Stimulated activated naive CD8-positive, alpha-beta T cell treated with anti-CD3 and anti-CD28 coated beads, Interleukin-15, Interleukin-2, amounts not matched to agents 100 ng/mL and 50 ng/mL, for 24 hours (primary cell): ENCODE measurements at regions not wholly inside any gene's neighbourhood (a gene's known extent, or its start where the extent isn't known, plus 50 kb on each side); places are given as distances from the start of the nearest gene placed in this dataset.

Source experiments
- H3K27ac Mint-ChIP-seq: one replicate; pipeline ENCODE4 v1.8.0; 2021; ENCODE audit warnings: mild to moderate bottlenecking, mixed read lengths
- H3K27me3 Mint-ChIP-seq: one replicate; pipeline ENCODE4 v1.8.0; 2021; ENCODE audit warnings: mixed read lengths
- H3K36me3 Mint-ChIP-seq: one replicate; pipeline ENCODE4 v1.8.0; 2021; ENCODE audit warnings: low read depth, mixed read lengths
- H3K4me1 Mint-ChIP-seq: one replicate; pipeline ENCODE4 v1.8.0; 2021; ENCODE audit warnings: low read depth, mixed read lengths
- H3K4me3 Mint-ChIP-seq: one replicate; pipeline ENCODE4 v1.8.0; 2021; ENCODE audit warnings: mild to moderate bottlenecking, mixed read lengths
- H3K9me3 Mint-ChIP-seq: one replicate; pipeline ENCODE4 v1.8.0; 2021; ENCODE audit warnings: mixed read lengths

- no peaks in the 10 kb centered on the region for H3K27me3 Mint-ChIP-seq
- H3K36me3 Mint-ChIP-seq: no peaks in the 10 kb centered on the region
- no peak overlapping the region for H3K27ac Mint-ChIP-seq
- no peak overlapping the region for H3K4me3 Mint-ChIP-seq
- H3K9me3 Mint-ChIP-seq: peaks cover 17% of the 10 kb centered on the region
- H3K4me1 Mint-ChIP-seq: no peaks in the 10 kb centered on the region
Observed at GRCh38 chr5:3043600-3043999, 292.1 kb upstream of the IRX2 start.

GRCh38 chr5:3041001-3041400 lies 289.5 kb upstream of the IRX2 start:
- H3K27me3 Mint-ChIP-seq: no peaks in the 10 kb centered on the region
- peaks cover 24% of the 10 kb centered on the region for H3K9me3 Mint-ChIP-seq
- H3K27ac Mint-ChIP-seq: no peak overlapping the region
- no peak overlapping the region for H3K4me3 Mint-ChIP-seq
- no peaks in the 10 kb centered on the region for H3K4me1 Mint-ChIP-seq
- no peaks in the 10 kb centered on the region for H3K36me3 Mint-ChIP-seq

DNA sequence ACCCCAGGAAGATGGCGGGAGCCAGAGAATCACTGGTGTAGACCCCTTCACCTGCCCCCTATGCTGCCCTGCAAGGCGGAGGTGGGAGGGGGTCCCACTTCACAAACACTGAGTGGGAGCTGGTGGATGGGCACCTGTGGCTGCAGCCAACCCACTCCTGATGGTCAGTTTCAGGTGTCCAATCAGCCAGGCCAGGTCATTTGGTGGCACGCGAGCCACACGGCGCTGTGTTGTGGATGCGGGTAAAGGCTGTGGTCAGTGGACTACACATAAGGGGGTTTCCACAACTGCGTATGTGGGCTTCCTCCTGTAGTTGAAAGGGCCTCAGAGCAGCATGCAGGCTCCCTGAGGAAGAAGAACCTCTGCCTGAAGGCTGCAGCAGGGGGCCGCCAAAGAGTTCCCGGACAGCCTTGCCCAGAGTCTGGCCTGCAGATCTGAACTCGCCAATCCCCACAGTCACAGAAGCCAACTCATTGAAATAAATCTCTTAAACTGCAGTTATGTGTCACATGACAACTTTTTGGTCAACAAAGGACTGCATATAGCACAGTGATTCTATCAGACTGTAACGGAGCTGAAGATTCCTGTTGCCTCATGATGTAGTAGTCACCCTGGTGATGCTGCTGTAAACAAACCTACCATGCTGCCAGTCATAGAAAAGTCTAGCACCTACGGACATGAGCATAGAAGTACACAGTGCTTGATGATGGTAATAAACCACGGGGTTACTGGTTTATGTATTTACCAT lies 284.7 kb upstream of the IRX2 start:
- Mint-ChIP-seq H3K4me3 (no peak overlapping the region), H3K9me3 (peaks cover 13% of the 10 kb centered on the region), H3K27ac (no peak overlapping the region), H3K36me3 (no peaks in the 10 kb centered on the region), H3K27me3 (no peaks in the 10 kb centered on the region), H3K4me1 (no peaks in the 10 kb centered on the region)

- peaks cover 15% of the 10 kb centered on the region for H3K9me3 Mint-ChIP-seq
- no peak overlapping the region for H3K27ac Mint-ChIP-seq
- no peaks in the 10 kb centered on the region for H3K36me3 Mint-ChIP-seq
- no peaks in the 10 kb centered on the region for H3K4me1 Mint-ChIP-seq
- H3K27me3 Mint-ChIP-seq: no peaks in the 10 kb centered on the region
- H3K4me3 Mint-ChIP-seq: no peak overlapping the region
Observed at GRCh38 chr5:3035452-3035851, 284.0 kb upstream of the IRX2 start.

GRCh38 chr5:3034881-3035280 lies 283.4 kb upstream of the IRX2 start:
- H3K27ac Mint-ChIP-seq: no peak overlapping the region
- no peak overlapping the region for H3K4me3 Mint-ChIP-seq
- H3K36me3 Mint-ChIP-seq: no peaks in the 10 kb centered on the region
- H3K4me1 Mint-ChIP-seq: no peaks in the 10 kb centered on the region
- H3K9me3 Mint-ChIP-seq: peaks cover 15% of the 10 kb centered on the region
- H3K27me3 Mint-ChIP-seq: no peaks in the 10 kb centered on the region

DNA sequence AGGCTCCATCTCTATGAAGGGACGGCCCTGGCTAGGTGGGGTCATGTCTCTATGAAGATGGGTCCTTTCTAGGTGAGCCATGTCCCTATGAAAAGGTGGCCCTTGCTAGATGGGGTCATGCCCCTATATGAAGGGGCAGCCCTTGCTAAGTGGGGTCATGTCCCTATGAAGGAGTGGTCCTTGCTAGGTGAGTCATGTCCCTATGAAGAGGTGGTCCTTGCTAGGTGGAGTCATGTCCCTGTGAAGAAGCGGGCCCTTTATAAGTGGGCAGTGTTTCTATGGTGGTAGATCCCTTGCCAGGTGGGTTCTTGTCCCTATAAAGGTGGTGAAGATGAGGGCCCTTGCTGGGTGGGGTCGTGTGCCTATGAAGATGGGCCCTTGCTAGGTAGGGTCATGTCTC lies 283.0 kb upstream of the IRX2 start:
- no peak overlapping the region for H3K27ac Mint-ChIP-seq
- H3K4me1 Mint-ChIP-seq: no peaks in the 10 kb centered on the region
- no peaks in the 10 kb centered on the region for H3K27me3 Mint-ChIP-seq
- H3K36me3 Mint-ChIP-seq: no peaks in the 10 kb centered on the region
- H3K4me3 Mint-ChIP-seq: no peak overlapping the region
- peaks cover 15% of the 10 kb centered on the region for H3K9me3 Mint-ChIP-seq

GRCh38 chr5:3033033-3033755 lies 281.7 kb upstream of the IRX2 start:
- H3K4me3 Mint-ChIP-seq: no peak overlapping the region
- no peak overlapping the region for H3K27ac Mint-ChIP-seq
- H3K27me3 Mint-ChIP-seq: no peaks in the 10 kb centered on the region
- no peaks in the 10 kb centered on the region for H3K4me1 Mint-ChIP-seq
- H3K36me3 Mint-ChIP-seq: no peaks in the 10 kb centered on the region
- H3K9me3 Mint-ChIP-seq: peaks cover 8% of the 10 kb centered on the region

GRCh38 chr5:3032513-3032912 lies 281.0 kb upstream of the IRX2 start:
- Mint-ChIP-seq H3K9me3 (peaks cover 5% of the 10 kb centered on the region), H3K4me3 (no peak overlapping the region), H3K36me3 (no peaks in the 10 kb centered on the region), H3K27ac (no peak overlapping the region), H3K4me1 (no peaks in the 10 kb centered on the region), H3K27me3 (no peaks in the 10 kb centered on the region)

DNA sequence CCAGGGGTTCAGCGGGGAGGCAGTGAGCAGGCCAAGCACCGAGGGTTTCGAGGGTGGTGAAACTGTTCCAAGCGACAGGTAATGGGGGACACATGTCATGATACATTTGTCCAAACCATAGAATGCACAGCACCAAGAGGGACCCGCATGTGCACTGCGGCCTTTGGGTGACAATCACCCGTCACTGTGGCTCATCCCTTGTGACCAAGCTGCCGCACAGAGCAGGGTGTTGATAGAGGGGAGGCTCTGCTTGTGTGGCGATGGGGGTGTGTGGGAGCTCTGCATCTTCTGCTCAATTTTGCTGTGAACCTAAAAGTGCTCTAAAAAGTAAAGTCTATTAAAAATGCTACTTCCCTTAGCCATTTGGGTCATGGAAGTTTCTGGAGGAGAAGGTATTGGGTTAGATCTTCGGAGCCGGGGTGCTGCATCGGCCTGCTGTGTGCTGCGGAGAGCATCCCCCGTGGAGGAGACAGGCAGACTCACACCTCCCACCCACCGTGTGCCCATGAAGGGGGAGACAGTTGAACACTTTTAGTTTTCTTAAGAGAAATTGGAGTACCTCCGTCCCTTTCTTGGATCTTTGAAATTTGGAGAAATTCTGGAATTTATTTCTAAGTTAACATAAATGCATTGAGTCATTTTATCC lies 280.4 kb upstream of the IRX2 start:
- Mint-ChIP-seq H3K9me3 (peaks cover 5% of the 10 kb centered on the region), H3K4me1 (no peaks in the 10 kb centered on the region), H3K27ac (no peak overlapping the region), H3K36me3 (no peaks in the 10 kb centered on the region), H3K4me3 (no peak overlapping the region), H3K27me3 (no peaks in the 10 kb centered on the region)

- no peaks in the 10 kb centered on the region for H3K4me1 Mint-ChIP-seq
- H3K27me3 Mint-ChIP-seq: no peaks in the 10 kb centered on the region
- peaks cover 5% of the 10 kb centered on the region for H3K9me3 Mint-ChIP-seq
- H3K36me3 Mint-ChIP-seq: no peaks in the 10 kb centered on the region
- no peak overlapping the region for H3K27ac Mint-ChIP-seq
- H3K4me3 Mint-ChIP-seq: no peak overlapping the region
Observed at GRCh38 chr5:3030511-3031165, 279.2 kb upstream of the IRX2 start.

- Mint-ChIP-seq H3K27me3 (no peaks in the 10 kb centered on the region), H3K27ac (no peak overlapping the region), H3K4me3 (no peak overlapping the region), H3K4me1 (no peaks in the 10 kb centered on the region), H3K9me3 (peaks cover 5% of the 10 kb centered on the region), H3K36me3 (no peaks in the 10 kb centered on the region)
Observed at GRCh38 chr5:3029396-3029795, 277.9 kb upstream of the IRX2 start.

GRCh38 chr5:3027866-3028635 lies 276.6 kb upstream of the IRX2 start:
- Mint-ChIP-seq H3K27ac (no peak overlapping the region), H3K4me1 (no peaks in the 10 kb centered on the region), H3K36me3 (no peaks in the 10 kb centered on the region), H3K9me3 (peaks cover 9% of the 10 kb centered on the region), H3K4me3 (no peak overlapping the region), H3K27me3 (no peaks in the 10 kb centered on the region)

DNA sequence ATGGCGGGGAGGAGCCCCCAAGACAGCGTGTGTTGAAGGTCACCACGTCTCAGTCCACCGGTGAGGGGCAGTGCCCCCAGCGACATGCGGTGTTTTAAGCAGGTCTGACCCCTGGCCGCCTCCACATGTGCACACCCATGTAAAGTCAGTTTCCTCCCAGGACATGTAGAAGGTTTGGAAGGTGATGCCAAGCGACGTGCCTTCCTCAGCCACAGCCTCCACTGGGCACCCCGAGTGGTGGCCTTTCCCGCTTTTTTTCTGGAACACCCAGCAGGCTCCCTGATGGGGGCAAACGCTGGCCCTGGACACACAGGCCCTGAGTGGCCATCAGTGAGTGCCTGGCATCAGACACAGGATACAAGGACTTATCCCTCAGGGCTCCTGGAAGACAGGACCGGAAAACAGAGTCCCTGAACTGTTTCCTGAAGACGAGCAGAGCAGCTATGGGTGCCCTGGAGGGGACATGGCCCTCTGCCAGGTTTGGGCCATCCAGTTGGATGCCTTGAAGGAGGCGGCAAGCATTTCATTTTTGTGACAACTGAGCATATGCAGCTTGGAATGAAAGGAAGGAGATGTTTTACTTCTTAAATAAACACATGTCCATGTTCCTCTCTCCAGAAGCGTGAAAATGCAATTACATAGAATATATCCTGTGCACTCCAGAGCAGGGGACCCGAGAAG lies 275.8 kb upstream of the IRX2 start:
- Mint-ChIP-seq H3K27me3 (no peaks in the 10 kb centered on the region), H3K27ac (no peak overlapping the region)

GRCh38 chr5:3026651-3027050 lies 275.2 kb upstream of the IRX2 start:
- Mint-ChIP-seq H3K27me3 (no peaks in the 10 kb centered on the region), H3K36me3 (no peaks in the 10 kb centered on the region), H3K9me3 (peaks cover 9% of the 10 kb centered on the region), H3K4me1 (no peaks in the 10 kb centered on the region), H3K4me3 (no peak overlapping the region), H3K27ac (no peak overlapping the region)

More for the DNA sequence above, 275.8 kb upstream of the IRX2 start:
- Mint-ChIP-seq H3K4me3 (no peak overlapping the region), H3K36me3 (no peaks in the 10 kb centered on the region), H3K9me3 (peaks cover 9% of the 10 kb centered on the region), H3K4me1 (no peaks in the 10 kb centered on the region)
